OCI-LY7 (cell line): ENCODE measurements at regions not wholly inside any gene's neighbourhood (a gene's known extent, or its start where the extent isn't known, plus 50 kb on each side); places are given as distances from the start of the nearest gene placed in this dataset.

Experiments
- EZH2phosphoT487 ChIP-seq: fragments of 200-600 bp; sonication (generic); IDR thresholded peaks from 2 replicates; pipeline ENCODE4 v1.6.1; 2018; ENCODE audit warnings: low read depth, borderline replicate concordance, mild to moderate bottlenecking, mixed run types, antibody characterized with exemption, low read length, moderate library complexity, mixed read lengths
- TF ChIP-seq, protein P1 (sequence below): fragments of 200-600 bp; sonication (generic); conservative IDR thresholded peaks from 2 replicates; pipeline ENCODE4 v1.5.1; 2014; ENCODE audit warnings: mild to moderate bottlenecking, antibody characterized with exemption, low read length, moderate library complexity, mixed read lengths

DNA sequence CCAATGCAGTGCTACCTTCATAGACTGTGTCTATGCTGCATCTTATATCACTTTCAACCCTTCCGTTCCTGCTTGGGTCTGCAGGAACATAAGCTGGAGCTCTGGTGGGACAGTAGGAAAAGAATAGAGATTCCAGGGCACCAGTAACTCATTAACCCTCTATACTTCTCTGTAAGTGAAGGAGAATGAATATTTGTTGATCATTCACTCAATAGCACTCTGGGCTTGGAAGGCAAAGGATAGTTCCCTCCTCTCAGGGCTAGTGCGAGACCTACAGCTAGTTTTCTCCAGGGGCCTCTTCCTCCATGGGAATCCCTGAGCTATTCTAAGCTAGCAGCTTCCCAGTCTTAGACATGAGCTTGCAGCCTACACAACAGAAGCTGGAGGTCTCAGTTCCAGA, 84.7 kb downstream of the BMP4 start:
- TF ChIP-seq, protein P1, sequence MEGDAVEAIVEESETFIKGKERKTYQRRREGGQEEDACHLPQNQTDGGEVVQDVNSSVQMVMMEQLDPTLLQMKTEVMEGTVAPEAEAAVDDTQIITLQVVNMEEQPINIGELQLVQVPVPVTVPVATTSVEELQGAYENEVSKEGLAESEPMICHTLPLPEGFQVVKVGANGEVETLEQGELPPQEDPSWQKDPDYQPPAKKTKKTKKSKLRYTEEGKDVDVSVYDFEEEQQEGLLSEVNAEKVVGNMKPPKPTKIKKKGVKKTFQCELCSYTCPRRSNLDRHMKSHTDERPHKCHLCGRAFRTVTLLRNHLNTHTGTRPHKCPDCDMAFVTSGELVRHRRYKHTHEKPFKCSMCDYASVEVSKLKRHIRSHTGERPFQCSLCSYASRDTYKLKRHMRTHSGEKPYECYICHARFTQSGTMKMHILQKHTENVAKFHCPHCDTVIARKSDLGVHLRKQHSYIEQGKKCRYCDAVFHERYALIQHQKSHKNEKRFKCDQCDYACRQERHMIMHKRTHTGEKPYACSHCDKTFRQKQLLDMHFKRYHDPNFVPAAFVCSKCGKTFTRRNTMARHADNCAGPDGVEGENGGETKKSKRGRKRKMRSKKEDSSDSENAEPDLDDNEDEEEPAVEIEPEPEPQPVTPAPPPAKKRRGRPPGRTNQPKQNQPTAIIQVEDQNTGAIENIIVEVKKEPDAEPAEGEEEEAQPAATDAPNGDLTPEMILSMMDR: no peak
- no peak for TF ChIP-seq EZH2phosphoT487
